IPS-18a (cell line): ENCODE measurements at regions not wholly inside any gene's neighbourhood (a gene's known extent, or its start where the extent isn't known, plus 50 kb on each side); places are given as distances from the start of the nearest gene placed in this dataset.

Source experiments
- H3K27ac ChIP-seq: one replicate; pipeline ENCODE4 v1.5.1; 2013; ENCODE audit warnings: low read length
- H3K27me3 ChIP-seq: one replicate; pipeline ENCODE4 v1.6.1; 2013; ENCODE audit warnings: mild to moderate bottlenecking, low read length; ENCODE audit not compliant: control insufficient read depth, insufficient read depth
- H3K36me3 ChIP-seq: one replicate; pipeline ENCODE4 v1.6.1; 2013; ENCODE audit warnings: low read depth, low read length; ENCODE audit not compliant: control insufficient read depth
- H3K4me1 ChIP-seq: one replicate; pipeline ENCODE4 v1.6.1; 2013; ENCODE audit warnings: low read depth, low read length; ENCODE audit not compliant: control insufficient read depth
- H3K4me3 ChIP-seq: one replicate; pipeline ENCODE4 v1.5.1; 2013; ENCODE audit warnings: low read length
- H3K9ac ChIP-seq: one replicate; pipeline ENCODE4 v1.6.1; 2013; ENCODE audit warnings: mild to moderate bottlenecking, low read length, moderate library complexity
- H3K9me3 ChIP-seq: one replicate; pipeline ENCODE4 v1.6.1; 2013; ENCODE audit warnings: low read depth, low read length; ENCODE audit not compliant: control insufficient read depth

DNA sequence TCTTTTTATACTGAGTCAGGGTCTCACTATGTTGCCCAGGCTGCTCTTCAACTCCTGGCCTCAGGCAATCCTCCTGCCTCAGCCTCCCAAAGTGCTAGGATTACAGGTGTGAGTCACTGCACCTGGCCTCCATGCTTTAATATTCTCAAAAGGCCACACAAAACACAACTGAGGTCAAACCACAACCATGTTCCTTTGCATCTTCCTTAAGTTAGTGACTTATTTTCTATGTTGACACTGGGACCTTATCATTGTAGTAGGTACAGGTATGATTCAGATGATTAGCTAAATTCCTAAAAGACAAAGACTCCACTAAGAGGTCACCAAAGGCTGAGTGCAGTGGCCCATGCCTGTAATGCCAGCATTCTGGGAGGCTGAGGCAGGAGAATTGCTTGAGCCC, 131.9 kb upstream of the ATP1B1 start:
- Histone ChIP-seq H3K27ac (no peak overlapping the region), H3K36me3 (no peaks in the 10 kb centered on the region), H3K27me3 (no peaks in the 10 kb centered on the region), H3K9me3 (no peaks in the 10 kb centered on the region), H3K4me3 (no peak overlapping the region), H3K9ac (no peak overlapping the region), H3K4me1 (peaks cover 8% of the 10 kb centered on the region)

DNA sequence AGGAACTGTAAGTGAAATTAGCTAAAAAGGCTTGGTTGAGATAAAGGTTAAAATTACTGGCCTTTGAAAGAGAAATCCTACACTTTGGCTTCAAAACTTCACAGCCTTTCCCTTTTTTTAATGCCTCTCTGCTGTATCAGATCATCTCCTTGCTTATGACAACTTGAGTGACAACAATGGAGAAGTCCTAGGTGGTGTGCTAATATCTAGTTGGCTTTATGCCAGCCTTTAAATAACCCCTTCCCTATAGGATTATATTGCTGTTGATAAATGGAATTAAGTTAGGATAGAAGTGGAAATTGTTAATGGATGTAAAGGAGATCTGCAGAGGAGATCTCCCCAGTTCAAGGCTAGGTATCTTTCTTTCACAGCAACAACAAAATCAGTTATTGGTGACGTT, 130.2 kb upstream of the ATP1B1 start:
- peaks cover 2% of the 10 kb centered on the region for H3K4me1 ChIP-seq
- no peaks in the 10 kb centered on the region for H3K36me3 ChIP-seq
- H3K4me3 ChIP-seq: no peak overlapping the region
- no peak overlapping the region for H3K9ac ChIP-seq
- H3K27ac ChIP-seq: no peak overlapping the region
- no peaks in the 10 kb centered on the region for H3K9me3 ChIP-seq
- H3K27me3 ChIP-seq: no peaks in the 10 kb centered on the region

DNA sequence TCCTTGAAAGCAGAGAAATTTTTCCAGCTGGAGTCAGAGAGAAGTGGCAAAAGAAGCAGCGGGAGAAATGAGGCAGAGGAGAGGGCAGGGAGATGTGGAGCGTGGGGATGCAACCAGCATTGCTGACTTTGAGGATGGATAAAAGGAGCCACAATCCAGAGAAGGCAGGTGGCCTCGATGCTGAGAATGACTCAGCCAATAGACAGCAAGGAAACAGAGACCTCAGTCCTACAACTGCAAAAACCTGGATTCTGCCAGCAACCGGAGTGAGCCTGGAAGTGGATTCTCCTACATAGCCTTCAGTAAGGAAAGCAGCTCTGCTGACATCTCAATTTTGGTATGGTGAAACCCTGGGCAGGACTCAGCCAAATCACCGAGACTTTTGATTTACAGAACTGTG, 128.9 kb upstream of the ATP1B1 start:
- Histone ChIP-seq H3K9me3 (no peaks in the 10 kb centered on the region), H3K4me1 (no peaks in the 10 kb centered on the region), H3K9ac (no peak overlapping the region), H3K27me3 (no peaks in the 10 kb centered on the region), H3K36me3 (no peaks in the 10 kb centered on the region), H3K27ac (no peak overlapping the region), H3K4me3 (no peak overlapping the region)

DNA sequence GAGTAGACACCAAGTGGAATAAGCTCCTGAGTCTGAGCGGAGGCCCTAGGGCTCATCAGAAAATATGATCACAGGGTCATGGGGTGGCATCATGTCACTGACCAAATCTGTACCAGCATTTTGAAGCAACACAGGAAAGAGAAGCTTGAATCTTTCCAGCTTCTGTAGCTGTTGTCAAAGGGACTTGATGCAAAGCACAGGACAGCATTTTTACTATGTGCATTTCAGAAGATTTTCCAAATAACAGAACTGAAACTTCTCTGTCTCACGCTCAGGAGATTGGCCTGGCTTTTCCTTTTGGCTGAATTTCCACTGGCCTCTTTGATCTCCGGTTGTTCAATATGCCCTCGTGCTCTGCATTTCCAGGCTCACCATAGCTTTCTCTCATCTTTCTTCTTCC, 127.2 kb upstream of the ATP1B1 start:
- no peak overlapping the region for H3K9ac ChIP-seq
- H3K27me3 ChIP-seq: no peaks in the 10 kb centered on the region
- H3K4me1 ChIP-seq: no peaks in the 10 kb centered on the region
- H3K4me3 ChIP-seq: no peak overlapping the region
- H3K27ac ChIP-seq: no peak overlapping the region
- no peaks in the 10 kb centered on the region for H3K9me3 ChIP-seq
- H3K36me3 ChIP-seq: no peaks in the 10 kb centered on the region

DNA sequence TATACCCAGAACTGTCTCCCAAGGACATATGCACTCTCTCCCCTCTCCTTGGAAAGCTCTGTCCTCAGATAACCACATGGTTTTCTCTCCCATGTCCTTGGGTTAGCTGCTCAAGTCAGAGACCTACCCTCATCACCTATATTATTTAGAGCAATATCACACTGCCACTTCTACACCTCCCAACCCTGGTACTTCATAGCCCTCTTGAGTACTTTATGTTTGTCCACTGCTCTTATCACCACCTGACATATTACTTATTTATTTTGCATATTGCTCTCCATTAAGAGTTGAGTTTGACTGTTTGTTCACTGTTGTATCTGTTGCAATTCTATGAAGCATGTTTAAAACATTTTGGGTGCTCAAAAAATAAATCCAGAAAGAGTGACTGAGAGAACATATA, 126.3 kb upstream of the ATP1B1 start:
- H3K27ac ChIP-seq: no peak overlapping the region
- no peaks in the 10 kb centered on the region for H3K9me3 ChIP-seq
- no peak overlapping the region for H3K9ac ChIP-seq
- no peak overlapping the region for H3K4me3 ChIP-seq
- no peaks in the 10 kb centered on the region for H3K27me3 ChIP-seq
- H3K4me1 ChIP-seq: no peaks in the 10 kb centered on the region
- no peaks in the 10 kb centered on the region for H3K36me3 ChIP-seq

DNA sequence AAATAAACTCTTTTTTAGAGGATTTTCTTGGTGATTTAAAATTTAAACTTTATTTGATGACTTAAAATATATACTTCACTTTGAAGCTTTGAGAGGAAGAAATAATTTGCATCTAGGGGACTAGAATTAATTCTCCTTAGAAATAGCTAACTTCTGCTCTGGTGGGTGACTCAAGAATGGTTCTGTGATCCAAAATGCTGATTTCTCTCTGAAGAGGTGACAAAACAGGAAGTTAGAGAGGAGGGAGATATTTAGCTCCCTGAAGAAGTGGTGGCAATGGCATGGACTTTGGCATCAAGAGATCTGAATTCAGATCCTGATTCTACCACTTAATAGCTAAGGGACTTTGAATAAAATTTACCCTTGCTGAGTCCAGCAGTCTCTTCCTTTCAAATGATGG, 125.8 kb upstream of the ATP1B1 start:
- Histone ChIP-seq H3K4me1 (no peaks in the 10 kb centered on the region), H3K9me3 (no peaks in the 10 kb centered on the region), H3K27me3 (no peaks in the 10 kb centered on the region), H3K27ac (no peak overlapping the region), H3K4me3 (no peak overlapping the region), H3K9ac (no peak overlapping the region), H3K36me3 (no peaks in the 10 kb centered on the region)

DNA sequence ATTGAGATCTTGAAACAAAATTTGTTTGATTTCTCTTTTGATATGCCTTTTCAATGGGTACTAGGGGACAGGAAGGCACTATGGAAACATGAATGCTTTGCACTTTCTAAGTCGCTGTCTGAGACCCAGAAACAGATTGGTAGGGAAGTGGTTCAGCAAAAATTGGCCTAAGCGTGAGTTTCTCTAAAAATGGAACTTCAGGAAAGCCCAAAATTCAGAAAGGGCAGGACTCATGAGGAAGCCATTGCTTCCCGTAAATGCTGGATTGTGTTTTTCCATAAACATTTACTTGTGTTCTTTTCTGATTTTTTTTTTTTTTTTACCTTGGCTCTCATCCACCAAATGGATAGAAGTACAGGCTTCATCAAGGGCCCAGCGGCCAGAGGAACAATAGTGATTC, 123.7 kb upstream of the ATP1B1 start:
- Histone ChIP-seq H3K36me3 (no peaks in the 10 kb centered on the region), H3K4me3 (no peak overlapping the region), H3K9me3 (no peaks in the 10 kb centered on the region), H3K27ac (no peak overlapping the region), H3K4me1 (no peaks in the 10 kb centered on the region), H3K9ac (no peak overlapping the region), H3K27me3 (no peaks in the 10 kb centered on the region)

DNA sequence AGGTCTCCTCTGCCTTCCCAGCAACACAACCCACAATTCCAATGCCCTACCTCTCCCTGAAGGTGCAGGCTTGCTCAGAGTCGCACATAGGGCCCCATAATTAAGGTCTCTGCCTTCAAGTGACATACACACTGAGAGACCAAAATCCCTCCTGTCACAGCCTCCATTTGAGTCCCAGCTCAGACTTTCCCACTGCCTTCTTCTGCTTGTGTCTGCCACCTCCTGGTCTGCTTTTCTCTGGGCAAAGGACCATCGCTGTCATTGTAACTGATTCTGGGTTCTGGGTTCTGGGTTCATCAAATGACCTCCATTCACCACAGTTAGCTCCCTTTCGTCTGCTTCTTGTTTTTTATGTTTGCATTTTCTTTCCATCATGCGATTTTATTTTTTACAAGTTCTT, 119.2 kb upstream of the ATP1B1 start:
- H3K9ac ChIP-seq: no peak overlapping the region
- H3K9me3 ChIP-seq: no peaks in the 10 kb centered on the region
- no peaks in the 10 kb centered on the region for H3K36me3 ChIP-seq
- no peaks in the 10 kb centered on the region for H3K27me3 ChIP-seq
- no peak overlapping the region for H3K27ac ChIP-seq
- H3K4me1 ChIP-seq: no peaks in the 10 kb centered on the region
- H3K4me3 ChIP-seq: no peak overlapping the region

DNA sequence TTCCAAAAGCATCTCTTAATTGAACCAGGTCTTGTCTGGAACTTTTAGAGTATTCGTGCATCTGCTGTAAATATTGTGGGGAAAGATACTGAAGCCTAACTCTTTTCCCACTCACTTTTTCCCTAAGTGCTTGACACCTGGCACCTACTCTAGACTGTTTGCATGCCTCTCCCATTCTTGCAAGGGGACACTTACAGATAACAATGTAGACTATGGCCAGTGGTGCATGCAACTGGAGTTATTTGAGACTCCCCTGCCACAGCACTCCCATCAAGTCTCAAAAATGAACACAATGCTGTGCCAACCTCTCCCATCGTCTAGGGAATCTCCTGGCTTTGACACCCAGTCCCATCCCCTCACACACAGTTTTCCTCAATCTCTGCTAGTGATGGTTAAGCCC, 118.6 kb upstream of the ATP1B1 start:
- no peak overlapping the region for H3K27ac ChIP-seq
- no peaks in the 10 kb centered on the region for H3K36me3 ChIP-seq
- H3K27me3 ChIP-seq: no peaks in the 10 kb centered on the region
- H3K4me1 ChIP-seq: no peaks in the 10 kb centered on the region
- H3K9ac ChIP-seq: no peak overlapping the region
- no peak overlapping the region for H3K4me3 ChIP-seq
- no peaks in the 10 kb centered on the region for H3K9me3 ChIP-seq

DNA sequence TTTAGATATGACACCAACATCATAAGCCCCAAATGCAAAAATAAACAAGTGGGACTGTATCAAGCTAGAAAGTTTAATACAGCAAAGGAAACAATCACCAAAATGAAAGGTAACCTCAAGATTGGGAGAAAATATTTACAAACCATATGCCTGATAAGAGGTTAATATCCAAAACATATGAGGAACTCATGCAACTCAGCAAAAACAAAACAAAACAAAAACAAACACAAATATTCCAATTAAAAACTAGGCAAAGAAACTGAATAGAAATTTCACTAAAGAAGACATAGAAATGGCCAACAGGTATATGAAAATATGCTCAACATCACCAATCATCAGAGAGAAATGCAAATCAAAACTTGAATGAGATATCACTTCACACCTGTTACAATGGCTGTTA, 116.5 kb upstream of the ATP1B1 start:
- no peaks in the 10 kb centered on the region for H3K27me3 ChIP-seq
- no peaks in the 10 kb centered on the region for H3K4me1 ChIP-seq
- H3K9ac ChIP-seq: no peak overlapping the region
- H3K4me3 ChIP-seq: no peak overlapping the region
- H3K36me3 ChIP-seq: no peaks in the 10 kb centered on the region
- H3K27ac ChIP-seq: no peak overlapping the region
- H3K9me3 ChIP-seq: no peaks in the 10 kb centered on the region

DNA sequence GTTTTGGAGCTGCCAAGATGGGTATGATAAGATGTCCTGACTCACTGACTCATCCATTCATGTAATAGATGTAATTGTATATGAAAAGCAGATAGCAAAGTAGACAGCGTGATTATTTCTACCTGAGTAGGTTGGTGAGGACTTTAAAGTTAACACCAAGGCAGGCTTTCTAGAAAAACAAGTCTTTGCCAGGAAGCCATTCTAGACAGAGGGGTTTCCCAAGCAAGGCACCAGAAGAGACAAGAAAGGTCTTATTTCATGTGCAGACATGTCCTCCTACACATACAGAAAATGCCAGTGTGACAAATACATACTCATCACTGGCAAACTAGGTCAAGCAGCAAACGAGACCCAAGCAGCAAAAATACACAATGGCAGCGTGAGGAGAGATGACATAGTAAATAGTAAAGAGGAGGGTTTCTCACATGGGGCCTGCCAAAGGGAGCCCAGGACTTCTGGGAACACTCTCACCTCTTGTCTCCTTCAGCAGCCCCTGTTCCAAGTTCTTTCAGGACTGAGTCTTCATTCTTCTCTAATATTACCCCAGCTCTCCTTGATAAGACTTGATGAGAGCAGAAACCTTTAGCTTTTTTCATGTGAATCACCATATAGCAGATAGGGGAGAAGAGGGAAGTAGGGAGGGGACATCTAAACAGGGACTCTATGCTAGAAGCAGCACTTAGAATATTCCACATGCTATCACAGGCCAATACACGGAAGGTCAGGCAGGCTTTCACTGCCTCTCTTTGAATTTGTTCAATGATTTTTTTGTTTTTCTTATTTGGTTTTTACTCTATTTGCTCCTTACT, 114.6 kb upstream of the ATP1B1 start:
- Histone ChIP-seq H3K36me3 (no peaks in the 10 kb centered on the region), H3K4me1 (no peaks in the 10 kb centered on the region), H3K4me3 (no peak overlapping the region), H3K9ac (no peak overlapping the region), H3K9me3 (no peaks in the 10 kb centered on the region), H3K27ac (no peak overlapping the region), H3K27me3 (no peaks in the 10 kb centered on the region)

DNA sequence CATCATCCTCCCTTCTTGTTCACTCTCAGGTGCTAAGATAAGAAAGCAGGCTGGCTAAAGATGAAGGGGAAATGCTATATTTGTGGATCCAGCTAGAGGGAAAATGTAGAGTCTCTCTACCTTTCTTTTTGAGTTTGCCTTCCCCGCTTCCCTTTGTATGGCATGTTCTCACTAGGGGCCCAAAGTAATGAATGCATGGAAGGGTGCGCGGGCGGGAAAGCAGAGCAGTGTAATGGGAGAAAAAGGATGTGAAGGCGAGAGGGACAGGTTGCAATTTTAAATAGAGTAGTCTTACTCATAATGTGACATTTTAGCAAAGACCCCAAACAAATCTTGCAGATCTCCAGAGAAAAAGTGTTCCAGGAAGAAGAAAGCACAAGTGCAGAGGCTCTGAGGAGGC, 105.1 kb upstream of the ATP1B1 start:
- H3K4me3 ChIP-seq: no peak overlapping the region
- H3K9me3 ChIP-seq: no peaks in the 10 kb centered on the region
- H3K4me1 ChIP-seq: no peaks in the 10 kb centered on the region
- H3K36me3 ChIP-seq: no peaks in the 10 kb centered on the region
- H3K27me3 ChIP-seq: no peaks in the 10 kb centered on the region
- H3K27ac ChIP-seq: no peak overlapping the region
- H3K9ac ChIP-seq: no peak overlapping the region
